Keratinocyte (primary cell): ENCODE measurements at regions not wholly inside any gene's neighbourhood (a gene's known extent, or its start where the extent isn't known, plus 50 kb on each side); places are given as distances from the start of the nearest gene placed in this dataset.

Experiments used
- DNase-seq: peaks from one replicate; pipeline ENCODE4 v3.0.0-alpha.2; 2011; ENCODE audit warnings: low read depth, missing footprints, low spot score
- FAIRE-seq: peaks from 2 replicates; lab custom pipeline; 2011; peaks lifted over from hg19 to GRCh38; lab: Jason Lieb, UNC
- H2AFZ ChIP-seq: 2 replicates; pipeline ENCODE4 v1.6.0; 2012; ENCODE audit warnings: low read length, control low read depth, inconsistent platforms; ENCODE audit not compliant: control insufficient read depth
- H3K27ac ChIP-seq: 2 replicates; pipeline ENCODE4 v1.5.1; 2011; ENCODE audit warnings: low read length; ENCODE audit not compliant: control insufficient read depth, insufficient read depth
- H3K27me3 ChIP-seq: 3 replicates; pipeline ENCODE4 v1.6.0; 2011; ENCODE audit warnings: low read length; ENCODE audit not compliant: control insufficient read depth, insufficient read depth; ENCODE audit errors: extremely low read depth
- H3K36me3 ChIP-seq, 2 experiments: 2 replicates in 1 of 2; 3 replicates in 1 of 2; pipeline ENCODE4 v1.5.1; 2011; ENCODE audit warnings: low read length in 2 of 2, mild to moderate bottlenecking in 1 of 2; ENCODE audit not compliant: control insufficient read depth in 2 of 2, insufficient read depth in 2 of 2; ENCODE audit errors: extremely low read depth in 1 of 2
- H3K4me1 ChIP-seq: 3 replicates; pipeline ENCODE4 v1.5.1; 2011; ENCODE audit warnings: low read length; ENCODE audit not compliant: control insufficient read depth, insufficient read depth; ENCODE audit errors: extremely low read depth
- H3K4me2 ChIP-seq: 3 replicates; pipeline ENCODE4 v1.6.0; 2011; ENCODE audit warnings: low read depth, low read length; ENCODE audit not compliant: control insufficient read depth, insufficient read depth; ENCODE audit errors: extremely low read depth
- H3K4me3 ChIP-seq, 3 experiments: fragments of 200-600 bp in 1 of 3; sonication (generic) in 1 of 3; 2 replicates in 2 of 3; 3 replicates in 1 of 3; pipeline ENCODE4 v1.5.1; 2011 to 2016; ENCODE audit warnings: low read length in 3 of 3, mild to moderate bottlenecking in 3 of 3, control low read depth in 2 of 3, inconsistent platforms in 1 of 3, low read depth in 1 of 3, mixed read lengths in 1 of 3, mixed run types in 1 of 3, moderate library complexity in 1 of 3; ENCODE audit not compliant: control insufficient read depth in 2 of 3, insufficient read depth in 2 of 3; ENCODE audit errors: extremely low read depth in 1 of 3
- H3K79me2 ChIP-seq: 2 replicates; pipeline ENCODE4 v1.6.0; 2012; ENCODE audit warnings: low read length; ENCODE audit not compliant: control insufficient read depth, insufficient read depth
- H3K9ac ChIP-seq: 3 replicates; pipeline ENCODE4 v1.6.0; 2011; ENCODE audit warnings: low read length; ENCODE audit not compliant: control insufficient read depth, insufficient read depth; ENCODE audit errors: extremely low read depth
- H3K9me1 ChIP-seq: 3 replicates; pipeline ENCODE4 v1.6.0; 2011; ENCODE audit warnings: low read length; ENCODE audit not compliant: control insufficient read depth, insufficient read depth; ENCODE audit errors: extremely low read depth
- H3K9me3 ChIP-seq: 2 replicates; pipeline ENCODE4 v1.5.1; 2012; ENCODE audit warnings: low read depth, low read length; ENCODE audit not compliant: control insufficient read depth
- H4K20me1 ChIP-seq: 3 replicates; pipeline ENCODE4 v1.6.0; 2011; ENCODE audit warnings: low read length; ENCODE audit not compliant: control insufficient read depth, insufficient read depth; ENCODE audit errors: extremely low read depth
- CTCF ChIP-seq, 3 experiments: IDR thresholded peaks in 1 of 3; conservative IDR thresholded peaks in 1 of 3; optimal IDR thresholded peaks in 1 of 3; 2 replicates in 2 of 3; 3 replicates in 1 of 3; pipeline versions ENCODE3 to v1.5.1; 2011; ENCODE audit warnings: low read length in 3 of 3, mild to moderate bottlenecking in 3 of 3, moderate library complexity in 2 of 3, control low read depth in 1 of 3, inconsistent platforms in 1 of 3; ENCODE audit not compliant: insufficient read depth in 2 of 3; ENCODE audit errors: extremely low read depth in 1 of 3
- EZH2 ChIP-seq: IDR thresholded peaks from one replicate; pipeline ENCODE4 v1.6.1; 2012; ENCODE audit warnings: inconsistent platforms, mild to moderate bottlenecking, low read length, moderate library complexity
- dilution Hi-C: fragments of 300-500 bp; cut with MboI; formaldehyde crosslinking; loops from one replicate; pipeline ENCODE4 v1.7.0; 2020; ENCODE audit warnings: low sequenced_read_pairs; ENCODE audit not compliant: extremely low pct_ligation_motif_present

- Histone ChIP-seq H3K9me1 (no peaks in the 10 kb centered on the region), H2AFZ (no peak overlapping the region), H3K4me2 (no peak overlapping the region), H4K20me1 (no peaks in the 10 kb centered on the region), H3K4me3 (no peak overlapping the region), H3K79me2 (no peaks in the 10 kb centered on the region), H3K4me1 (no peaks in the 10 kb centered on the region), H3K9ac (no peak overlapping the region), H3K36me3 (no peaks in the 10 kb centered on the region), H3K9me3 (no peaks in the 10 kb centered on the region), H3K27ac (no peak overlapping the region), H3K27me3 (no peaks in the 10 kb centered on the region)
- dilution Hi-C loops: no loop called here
- FAIRE-seq: no peak
- no peak for DNase-seq
- TF ChIP-seq EZH2 (no peak), CTCF (optimal IDR thresholded peaks at IDR 0.05 in 1 of 3, IDR thresholded peaks at IDR 0.05 in 1 of 3, conservative IDR thresholded peaks at IDR 0.05 in 1 of 3; ENCODE audit: extremely low read depth in 1 of 3, insufficient read depth in 2 of 3, low read length in 3 of 3) (no peak)
These were observed 161.7 kb downstream of the C7orf25 start for GRCh38 chr7:42750172-42750571.

DNA sequence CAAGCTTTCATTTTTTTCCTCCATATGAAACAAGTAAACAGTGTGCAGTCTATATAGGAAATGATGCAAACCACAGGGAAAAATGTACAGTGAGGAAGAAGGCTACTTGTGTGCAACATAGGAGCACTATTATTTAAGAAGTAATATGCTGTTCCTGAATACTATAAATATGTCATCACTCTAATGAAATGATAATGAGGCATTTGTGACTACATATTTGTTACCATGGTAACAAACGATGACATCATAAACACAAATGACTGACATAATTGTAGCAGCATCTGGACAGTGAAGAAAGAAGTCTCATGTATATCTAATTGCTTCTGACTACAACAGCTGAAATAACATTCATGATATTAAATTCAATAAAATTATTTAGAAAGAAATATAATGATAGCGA lies 164.8 kb downstream of the C7orf25 start:
- no peak for FAIRE-seq
- dilution Hi-C loops: no loop called here
- no peak overlapping the region for H3K27ac ChIP-seq

More for the DNA sequence above, 164.8 kb downstream of the C7orf25 start:
- H3K4me1 ChIP-seq: no peaks in the 10 kb centered on the region
- H3K79me2 ChIP-seq: no peaks in the 10 kb centered on the region
- no peak overlapping the region for H3K4me3 ChIP-seq
- TF ChIP-seq EZH2 (no peak), CTCF (optimal IDR thresholded peaks at IDR 0.05 in 1 of 3, IDR thresholded peaks at IDR 0.05 in 1 of 3, conservative IDR thresholded peaks at IDR 0.05 in 1 of 3; ENCODE audit: extremely low read depth in 1 of 3, insufficient read depth in 2 of 3, low read length in 3 of 3) (no peak)
- H4K20me1 ChIP-seq: no peaks in the 10 kb centered on the region
- no peaks in the 10 kb centered on the region for H3K36me3 ChIP-seq
- no peaks in the 10 kb centered on the region for H3K9me3 ChIP-seq
- no peak overlapping the region for H2AFZ ChIP-seq
- H3K9me1 ChIP-seq: no peaks in the 10 kb centered on the region
- no peak overlapping the region for H3K4me2 ChIP-seq
- no peak for DNase-seq
- H3K27me3 ChIP-seq: no peaks in the 10 kb centered on the region
- H3K9ac ChIP-seq: no peak overlapping the region
